ENCODE measurements at regions not wholly inside any gene's neighbourhood (a gene's known extent, or its start where the extent isn't known, plus 50 kb on each side); places are given as distances from the start of the nearest gene placed in this dataset.

DNA sequence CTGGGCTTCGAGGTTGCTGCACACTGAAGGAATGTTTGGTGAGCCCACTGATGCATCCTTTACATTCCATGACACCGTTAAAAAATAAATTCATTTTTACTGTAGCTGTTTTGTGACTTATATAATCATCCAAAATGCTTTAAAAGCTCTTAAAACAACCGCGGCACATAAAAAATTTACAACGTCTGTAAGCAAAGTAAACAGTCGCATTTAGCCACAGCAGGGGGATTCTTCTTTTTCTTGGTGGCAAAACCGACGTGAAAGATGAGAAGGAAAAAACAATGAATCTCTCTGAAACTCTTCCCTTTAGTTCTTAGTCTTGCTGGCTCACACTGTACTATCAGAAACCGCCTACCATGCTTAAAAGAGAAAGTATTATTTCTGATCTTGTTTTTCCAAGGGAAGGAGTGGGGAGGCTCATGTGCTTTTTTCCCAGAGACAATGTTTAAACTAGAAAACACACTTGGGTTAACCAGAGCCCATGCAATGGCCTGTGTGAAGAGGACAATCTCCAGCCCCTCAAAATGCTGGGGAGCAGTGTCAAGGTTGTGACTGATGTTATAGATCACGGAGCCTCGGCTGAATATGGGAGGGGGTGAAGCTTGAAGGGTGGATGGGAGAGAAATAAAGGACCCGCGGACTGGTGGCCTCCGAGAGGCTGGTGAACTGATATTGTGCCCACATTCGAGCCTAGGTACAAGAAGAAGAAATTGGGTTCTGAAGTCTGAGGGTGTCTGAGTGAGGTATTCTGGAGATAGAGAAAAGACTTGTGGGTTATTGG is 91.1 kb downstream of the IRF8 start:
- H3K9me3 ChIP-seq (ENCODE audit: control insufficient read depth, insufficient read depth, low read depth, low read length) = no peaks in the 10 kb centered on the region
- TF ChIP-seq POLR2AphosphoS5 (IDR thresholded peaks at IDR 0.05; ENCODE audit: low read depth, low read length) = no peak
- no peak for TF ChIP-seq TCF7L2 (IDR thresholded peaks at IDR 0.05; ENCODE audit: low read depth, low read length)
- TF ChIP-seq, protein P1, sequence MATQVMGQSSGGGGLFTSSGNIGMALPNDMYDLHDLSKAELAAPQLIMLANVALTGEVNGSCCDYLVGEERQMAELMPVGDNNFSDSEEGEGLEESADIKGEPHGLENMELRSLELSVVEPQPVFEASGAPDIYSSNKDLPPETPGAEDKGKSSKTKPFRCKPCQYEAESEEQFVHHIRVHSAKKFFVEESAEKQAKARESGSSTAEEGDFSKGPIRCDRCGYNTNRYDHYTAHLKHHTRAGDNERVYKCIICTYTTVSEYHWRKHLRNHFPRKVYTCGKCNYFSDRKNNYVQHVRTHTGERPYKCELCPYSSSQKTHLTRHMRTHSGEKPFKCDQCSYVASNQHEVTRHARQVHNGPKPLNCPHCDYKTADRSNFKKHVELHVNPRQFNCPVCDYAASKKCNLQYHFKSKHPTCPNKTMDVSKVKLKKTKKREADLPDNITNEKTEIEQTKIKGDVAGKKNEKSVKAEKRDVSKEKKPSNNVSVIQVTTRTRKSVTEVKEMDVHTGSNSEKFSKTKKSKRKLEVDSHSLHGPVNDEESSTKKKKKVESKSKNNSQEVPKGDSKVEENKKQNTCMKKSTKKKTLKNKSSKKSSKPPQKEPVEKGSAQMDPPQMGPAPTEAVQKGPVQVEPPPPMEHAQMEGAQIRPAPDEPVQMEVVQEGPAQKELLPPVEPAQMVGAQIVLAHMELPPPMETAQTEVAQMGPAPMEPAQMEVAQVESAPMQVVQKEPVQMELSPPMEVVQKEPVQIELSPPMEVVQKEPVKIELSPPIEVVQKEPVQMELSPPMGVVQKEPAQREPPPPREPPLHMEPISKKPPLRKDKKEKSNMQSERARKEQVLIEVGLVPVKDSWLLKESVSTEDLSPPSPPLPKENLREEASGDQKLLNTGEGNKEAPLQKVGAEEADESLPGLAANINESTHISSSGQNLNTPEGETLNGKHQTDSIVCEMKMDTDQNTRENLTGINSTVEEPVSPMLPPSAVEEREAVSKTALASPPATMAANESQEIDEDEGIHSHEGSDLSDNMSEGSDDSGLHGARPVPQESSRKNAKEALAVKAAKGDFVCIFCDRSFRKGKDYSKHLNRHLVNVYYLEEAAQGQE (IDR thresholded peaks at IDR 0.05; ENCODE audit: insufficient read depth in 1 of 2, low read depth in 2 of 2, low read length in 1 of 2) = no peak
- TF ChIP-seq SIN3A (IDR thresholded peaks at IDR 0.05; ENCODE audit: borderline replicate concordance, insufficient read depth, low read depth, low read length) = no peak
- TF ChIP-seq, protein P2, sequence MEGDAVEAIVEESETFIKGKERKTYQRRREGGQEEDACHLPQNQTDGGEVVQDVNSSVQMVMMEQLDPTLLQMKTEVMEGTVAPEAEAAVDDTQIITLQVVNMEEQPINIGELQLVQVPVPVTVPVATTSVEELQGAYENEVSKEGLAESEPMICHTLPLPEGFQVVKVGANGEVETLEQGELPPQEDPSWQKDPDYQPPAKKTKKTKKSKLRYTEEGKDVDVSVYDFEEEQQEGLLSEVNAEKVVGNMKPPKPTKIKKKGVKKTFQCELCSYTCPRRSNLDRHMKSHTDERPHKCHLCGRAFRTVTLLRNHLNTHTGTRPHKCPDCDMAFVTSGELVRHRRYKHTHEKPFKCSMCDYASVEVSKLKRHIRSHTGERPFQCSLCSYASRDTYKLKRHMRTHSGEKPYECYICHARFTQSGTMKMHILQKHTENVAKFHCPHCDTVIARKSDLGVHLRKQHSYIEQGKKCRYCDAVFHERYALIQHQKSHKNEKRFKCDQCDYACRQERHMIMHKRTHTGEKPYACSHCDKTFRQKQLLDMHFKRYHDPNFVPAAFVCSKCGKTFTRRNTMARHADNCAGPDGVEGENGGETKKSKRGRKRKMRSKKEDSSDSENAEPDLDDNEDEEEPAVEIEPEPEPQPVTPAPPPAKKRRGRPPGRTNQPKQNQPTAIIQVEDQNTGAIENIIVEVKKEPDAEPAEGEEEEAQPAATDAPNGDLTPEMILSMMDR (IDR thresholded peaks at IDR 0.05) = no peak
- in situ Hi-C loops (cut with HindIII; ENCODE audit: low pct_unique_long_range_greater_than_20kb, low sequenced_read_pairs) = no loop called here
- peaks cover 2% of the 10 kb centered on the region; the same call in 1 of the 2 replicates for H3K27me3 ChIP-seq (ENCODE audit: control insufficient read depth, insufficient read depth, low read length)
- POLR2A ChIA-PET = no interaction called here
- ATAC-seq = no peak
- no peak overlapping the region for H3K27ac ChIP-seq (ENCODE audit: low read length)
- no peak for DNase-seq (ENCODE audit: low read depth, low spot score)
- CTCF ChIA-PET = interaction anchor here (0.6 to 0.7 kb wide), 2 partner anchors 317 to 446 kb away, joined by 3 to 4 read pairs; no protein-coding TSS in a partner anchor
- H3K4me1 ChIP-seq (ENCODE audit: control insufficient read depth, insufficient read depth, low read length) = no peaks in the 10 kb centered on the region
- BruUV-seq (replicated peaks) = no TSS peak
- no peaks in the 10 kb centered on the region for H3K36me3 ChIP-seq (ENCODE audit: control insufficient read depth, insufficient read depth, low read length)
- intact Hi-C loops (cut with micrococcal nuclease; ENCODE audit: unreplicated experiment) = no loop called here
- H3K4me3 ChIP-seq (ENCODE audit: low read depth in 2 of 2, low read length in 2 of 2) = no peak overlapping the region

- DNase-seq (ENCODE audit: low read depth, low spot score) (no peak), ATAC-seq (no peak)
- TF ChIP-seq POLR2AphosphoS5 (IDR thresholded peaks at IDR 0.05; ENCODE audit: low read depth, low read length) (no peak), TCF7L2 (IDR thresholded peaks at IDR 0.05; ENCODE audit: low read depth, low read length) (no peak), SIN3A (IDR thresholded peaks at IDR 0.05; ENCODE audit: borderline replicate concordance, insufficient read depth, low read depth, low read length) (no peak)
- TF ChIP-seq, protein P1 (IDR thresholded peaks at IDR 0.05; ENCODE audit: insufficient read depth in 1 of 2, low read depth in 2 of 2, low read length in 1 of 2) = no peak
- TF ChIP-seq, protein P2 (IDR thresholded peaks at IDR 0.05) = no peak
- no TSS peak for BruUV-seq (replicated peaks)
- in situ Hi-C loops (cut with HindIII; ENCODE audit: low pct_unique_long_range_greater_than_20kb, low sequenced_read_pairs) (no loop called here), intact Hi-C loops (cut with micrococcal nuclease; ENCODE audit: unreplicated experiment) (no loop called here)
- H3K27me3 ChIP-seq (ENCODE audit: control insufficient read depth, insufficient read depth, low read length) = peaks cover 2% of the 10 kb centered on the region; the same call in 1 of the 2 replicates
- no peak overlapping the region for H3K4me3 ChIP-seq (ENCODE audit: low read depth in 2 of 2, low read length in 2 of 2)
- CTCF ChIA-PET = interaction anchor here (0.6 to 0.7 kb wide), 2 partner anchors 318 to 445 kb away, joined by 3 to 4 read pairs; no protein-coding TSS in a partner anchor
- H3K9me3 ChIP-seq (ENCODE audit: control insufficient read depth, insufficient read depth, low read depth, low read length) = no peaks in the 10 kb centered on the region
- no peak overlapping the region for H3K27ac ChIP-seq (ENCODE audit: low read length)
- no peaks in the 10 kb centered on the region for H3K4me1 ChIP-seq (ENCODE audit: control insufficient read depth, insufficient read depth, low read length)
- H3K36me3 ChIP-seq (ENCODE audit: control insufficient read depth, insufficient read depth, low read length) = no peaks in the 10 kb centered on the region
- POLR2A ChIA-PET = no interaction called here
Measured at GRCh38 chr16:85990861-85991301, 91.9 kb downstream of the IRF8 start.

Data from Panc1 (cell line).